Activated T-cell treated with anti-CD3 and anti-CD28 coated beads, Interleukin-2, amount 50 U/mL, for 72 hours (primary cell): ENCODE measurements at regions not wholly inside any gene's neighbourhood (a gene's known extent, or its start where the extent isn't known, plus 50 kb on each side); places are given as distances from the start of the nearest gene placed in this dataset.
A peak's percentile ranks its signal among the peaks of the same experiment; 100 is the strongest.

ENCODE experiments used
- ATAC-seq, 2 donors: fragments of 150-1000 bp; cut with Tn5 transposase; replicated peaks in 1 of 2; 2 replicates each; pipeline ENCODE4 v1.10.0; 2021; ENCODE audit warnings: moderate library complexity in 2 of 2, mild to moderate bottlenecking in 1 of 2
- DNase-seq, 2 donors: peaks; one replicate each; pipeline ENCODE4 v3.0.0; 2021 to 2022; ENCODE audit warnings: mixed read lengths in 1 of 2
- H3K27ac Mint-ChIP-seq: one replicate; pipeline ENCODE4 v1.8.0; 2022; ENCODE audit warnings: mild to moderate bottlenecking, moderate library complexity, mixed read lengths
- H3K27me3 Mint-ChIP-seq: one replicate; pipeline ENCODE4 v1.8.0; 2022; ENCODE audit warnings: low read depth, mixed read lengths
- H3K36me3 Mint-ChIP-seq, 2 donors: one replicate each; pipeline ENCODE4 v1.8.0; 2022; ENCODE audit warnings: mixed read lengths in 2 of 2, mild to moderate bottlenecking in 1 of 2; ENCODE audit not compliant: insufficient read depth in 2 of 2
- H3K4me1 Mint-ChIP-seq: one replicate; pipeline ENCODE4 v1.8.0; 2022; ENCODE audit warnings: low read depth, mixed read lengths
- H3K4me3 Mint-ChIP-seq, 2 donors: one replicate each; pipeline ENCODE4 v1.8.0; 2022; ENCODE audit warnings: mild to moderate bottlenecking in 2 of 2, mixed read lengths in 2 of 2, moderate library complexity in 2 of 2
- H3K9me3 Mint-ChIP-seq, 2 donors: one replicate each; pipeline ENCODE4 v1.8.0; 2022; ENCODE audit warnings: mixed read lengths in 2 of 2

DNA sequence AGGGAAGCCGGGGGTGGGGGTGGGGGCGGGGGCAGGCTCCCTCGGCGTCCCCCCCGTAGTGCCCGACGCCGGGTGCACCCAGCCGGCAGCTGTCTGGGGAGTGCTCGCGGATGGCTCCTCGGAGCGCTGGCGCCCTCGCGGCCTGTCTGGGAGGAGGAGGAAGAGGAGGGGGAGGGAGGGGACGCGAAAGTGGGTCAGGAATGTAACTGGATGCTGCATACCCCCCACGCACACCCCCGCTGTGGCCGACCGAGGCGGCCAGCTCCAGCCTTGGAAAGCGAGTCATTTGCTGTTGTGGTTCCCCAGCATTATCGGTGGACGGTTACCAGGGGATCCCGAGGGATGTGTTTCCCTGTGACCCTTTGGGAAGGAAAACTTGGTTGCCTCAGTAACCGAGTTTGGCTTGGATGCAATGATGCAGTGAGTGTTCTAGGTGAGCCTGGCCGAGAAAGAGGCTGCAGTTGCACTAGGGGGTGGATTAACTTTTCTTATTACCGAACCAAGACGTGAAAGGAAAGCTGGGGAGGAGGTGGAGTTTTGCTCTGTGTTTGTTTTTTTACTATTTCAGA, 55.2 kb upstream of the RREB1 start:
- Mint-ChIP-seq H3K9me3 (no peaks in the 10 kb centered on the region), H3K27me3 (peaks cover 22% of the 10 kb centered on the region), H3K4me3 (peak overlapping the region; percentile 67 to 74), H3K27ac (no peak overlapping the region), H3K4me1 (peaks cover 19% of the 10 kb centered on the region), H3K36me3 (no peaks in the 10 kb centered on the region)
- DNase-seq (peak in 1 of 2 donors; percentile 4), ATAC-seq (peak in 1 of 2 donors; percentile 15)

- no peak overlapping the region for H3K27ac Mint-ChIP-seq
- peaks cover 18% of the 10 kb centered on the region for H3K4me1 Mint-ChIP-seq
- peak overlapping the region; percentile 67 to 74 for H3K4me3 Mint-ChIP-seq
- no peaks in the 10 kb centered on the region for H3K36me3 Mint-ChIP-seq
- no peak for DNase-seq
- peaks cover 22% of the 10 kb centered on the region for H3K27me3 Mint-ChIP-seq
- ATAC-seq: no peak
- no peaks in the 10 kb centered on the region for H3K9me3 Mint-ChIP-seq
Observed at GRCh38 chr6:7053125-7053774, 54.5 kb upstream of the RREB1 start.
